BE2C (cell line): ENCODE measurements at regions not wholly inside any gene's neighbourhood (a gene's known extent, or its start where the extent isn't known, plus 50 kb on each side); places are given as distances from the start of the nearest gene placed in this dataset.
"Not testable (repeated sequence)": the region's sequence is repeated elsewhere in the genome, so short reads cannot be mapped to it uniquely, and the experiment has no call there.

Source experiments
- DNase-seq: peaks from one replicate; pipeline ENCODE4 v3.0.0-alpha.2; 2020
- H3K27me3 ChIP-seq: fragments of 250-450 bp; sonication (Bioruptor Pico); 2 replicates; pipeline ENCODE4 v1.5.1; 2020; ENCODE audit warnings: mild to moderate bottlenecking
- H3K36me3 ChIP-seq: fragments of 250-450 bp; sonication (Bioruptor Pico); 2 replicates; pipeline ENCODE4 v1.5.1; 2020; ENCODE audit warnings: mild to moderate bottlenecking
- H3K4me1 ChIP-seq: fragments of 250-450 bp; sonication (Bioruptor Pico); 2 replicates; pipeline ENCODE4 v1.5.1; 2020
- H3K4me3 ChIP-seq: 2 replicates; pipeline ENCODE4 v1.5.1; 2011; ENCODE audit warnings: low read depth, low read length
- H3K9me3 ChIP-seq: fragments of 250-450 bp; sonication (Bioruptor Pico); 2 replicates; pipeline ENCODE4 v1.5.1; 2020
- TF ChIP-seq, protein P1 (sequence below): IDR thresholded peaks from 2 replicates; pipeline ENCODE4 v1.5.1; 2012; ENCODE audit warnings: mild to moderate bottlenecking, low read depth, low read length

DNA sequence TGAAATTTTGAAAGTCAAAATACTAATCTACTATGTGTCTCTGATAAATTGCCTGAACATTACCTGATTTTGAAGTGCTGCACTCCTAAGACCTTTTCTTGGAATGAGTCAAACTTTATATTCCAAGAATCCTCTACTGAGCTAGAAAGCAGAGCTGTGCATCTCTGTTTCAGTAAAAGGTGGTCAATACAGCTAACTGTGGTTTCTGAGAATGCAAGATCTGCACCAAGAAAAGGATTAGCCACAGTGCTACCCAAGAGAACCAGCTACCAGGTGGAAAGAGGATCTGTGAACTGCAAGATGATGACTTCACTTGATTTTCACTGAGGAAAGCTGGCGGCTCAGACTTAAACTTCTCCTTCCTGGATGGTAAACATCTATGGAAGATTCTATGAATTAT, 289.3 kb downstream of the LIPI start:
- H3K4me1 ChIP-seq, H3K27me3 ChIP-seq, DNase-seq, H3K36me3 ChIP-seq, H3K4me3 ChIP-seq, H3K9me3 ChIP-seq: not testable (repeated sequence)

DNA sequence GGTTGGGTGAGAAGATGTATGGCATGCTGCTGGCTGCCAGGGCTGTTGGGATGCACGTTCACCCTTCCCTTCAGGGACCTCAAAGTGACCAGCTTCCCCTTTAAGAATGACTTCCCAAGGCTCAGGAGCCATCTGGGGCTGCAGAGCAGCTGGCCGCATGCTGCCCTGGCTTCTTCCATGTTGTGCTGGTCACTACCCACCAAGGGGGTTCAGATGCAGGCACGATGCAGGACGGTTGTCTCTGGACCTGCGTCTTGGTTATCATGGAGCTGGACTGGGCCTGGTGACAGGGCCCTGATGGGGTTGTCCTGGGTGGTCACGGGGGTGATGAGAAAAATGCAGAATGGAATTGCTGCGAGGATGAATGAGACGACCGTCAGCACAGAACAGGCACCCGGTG, 297.8 kb downstream of the POTED start:
- H3K4me1 ChIP-seq, H3K9me3 ChIP-seq, DNase-seq, H3K4me3 ChIP-seq, H3K36me3 ChIP-seq, H3K27me3 ChIP-seq: not testable (repeated sequence)

DNA sequence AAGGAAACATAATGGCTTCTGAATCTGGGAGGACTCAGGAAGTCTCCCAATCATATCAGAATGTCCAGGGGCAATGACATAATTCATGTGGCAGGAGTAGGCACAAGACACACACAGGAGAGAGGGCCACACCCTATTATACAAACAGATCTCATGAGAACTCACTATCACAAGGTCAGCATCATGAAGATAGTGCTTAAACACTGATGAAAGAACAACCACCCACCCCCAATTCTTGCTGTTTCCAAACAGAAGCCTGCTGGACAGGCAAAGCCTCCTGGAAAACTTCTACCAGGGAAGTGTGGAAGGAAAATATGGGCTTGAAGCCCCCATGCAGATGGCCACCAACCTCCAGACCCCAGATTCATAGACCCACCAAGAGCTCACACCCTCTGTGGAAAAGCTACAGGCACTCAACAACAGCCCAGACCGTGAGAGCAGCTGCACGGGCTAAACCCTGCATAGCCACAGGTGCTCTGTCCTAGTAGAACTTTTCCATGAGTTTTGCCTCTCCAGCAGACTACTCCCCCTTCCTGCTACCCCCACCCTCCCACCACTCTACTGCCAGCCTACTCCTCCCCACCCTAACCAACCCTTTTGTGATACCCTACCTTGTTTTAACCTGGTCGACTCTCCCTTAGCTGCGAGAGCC, 287.1 kb downstream of the POTED start:
- not testable (repeated sequence) for H3K4me1 ChIP-seq, H3K36me3 ChIP-seq, H3K27me3 ChIP-seq, H3K9me3 ChIP-seq, H3K4me3 ChIP-seq, DNase-seq

DNA sequence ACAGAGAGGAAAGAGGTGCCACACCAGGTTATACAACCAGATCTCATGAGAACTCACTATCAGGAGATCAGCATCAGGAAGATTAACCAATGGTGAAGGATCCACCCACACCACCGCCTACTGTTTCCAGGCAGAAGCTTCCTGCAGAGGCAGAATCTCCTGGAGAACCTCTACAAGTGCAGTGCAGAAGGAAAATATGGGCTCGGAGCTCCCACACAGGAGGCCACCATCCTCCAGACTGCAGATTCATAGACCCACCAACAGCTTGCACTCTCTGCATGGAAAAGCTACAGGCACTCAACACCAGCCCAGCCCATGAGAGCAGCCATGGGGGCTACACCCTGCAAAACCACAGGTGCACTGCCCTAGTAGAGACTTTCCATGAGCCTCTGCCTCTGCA, 284.0 kb downstream of the POTED start:
- not testable (repeated sequence) for H3K27me3 ChIP-seq, DNase-seq, H3K9me3 ChIP-seq, H3K4me3 ChIP-seq, H3K36me3 ChIP-seq, H3K4me1 ChIP-seq

DNA sequence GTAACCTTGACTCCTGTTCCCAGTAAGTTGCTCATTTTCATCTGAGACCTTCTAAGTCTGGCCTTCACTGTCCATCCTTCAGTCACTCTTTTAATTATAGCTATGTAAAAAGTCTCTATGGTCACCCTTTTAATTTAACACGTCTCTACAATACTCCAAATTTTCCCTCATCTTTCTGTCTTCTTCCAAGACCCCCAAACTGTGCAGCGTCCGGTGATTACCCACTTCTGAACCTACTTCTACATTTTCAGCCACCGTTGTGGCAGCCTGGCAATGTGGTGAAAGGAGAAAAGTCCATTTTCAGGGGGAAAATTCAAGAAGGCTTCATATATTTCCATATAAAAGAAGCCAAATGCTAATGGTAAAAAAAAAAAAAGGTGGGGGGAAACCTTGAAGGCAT, 283.4 kb downstream of the POTED start:
- H3K9me3 ChIP-seq, H3K36me3 ChIP-seq, H3K4me1 ChIP-seq, H3K27me3 ChIP-seq, H3K4me3 ChIP-seq, DNase-seq: not testable (repeated sequence)

DNA sequence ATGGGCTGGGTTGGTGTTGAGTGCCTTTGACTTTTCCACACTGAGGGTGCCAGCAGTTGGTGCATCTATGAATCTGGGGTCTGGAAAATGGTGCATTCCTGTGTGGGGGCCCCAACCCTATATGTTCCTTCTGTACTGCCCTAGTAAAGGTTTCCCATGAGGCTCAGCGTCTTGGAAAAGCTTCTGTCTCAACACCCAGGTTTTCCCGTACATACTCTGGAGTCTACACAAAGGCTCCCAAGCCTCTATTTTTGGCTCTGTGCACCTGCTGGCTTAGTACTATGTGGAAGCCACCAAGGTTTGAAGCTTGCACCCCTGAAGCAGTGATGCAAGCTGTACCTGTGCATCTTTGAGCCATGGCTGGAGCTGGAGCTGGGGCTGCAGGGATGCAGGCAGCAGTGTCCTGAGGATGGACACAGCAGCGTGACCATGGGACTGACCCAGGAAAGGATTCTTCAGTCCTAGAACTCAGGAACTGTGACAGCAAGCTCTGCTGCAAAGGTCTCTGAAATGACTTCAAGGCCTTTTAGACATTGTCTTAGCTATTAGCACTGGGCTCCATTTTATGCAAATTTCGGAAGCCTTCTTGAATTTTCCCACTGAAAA, 282.7 kb downstream of the POTED start:
- H3K27me3 ChIP-seq, H3K36me3 ChIP-seq, DNase-seq, H3K4me1 ChIP-seq, H3K4me3 ChIP-seq, H3K9me3 ChIP-seq: not testable (repeated sequence)

DNA sequence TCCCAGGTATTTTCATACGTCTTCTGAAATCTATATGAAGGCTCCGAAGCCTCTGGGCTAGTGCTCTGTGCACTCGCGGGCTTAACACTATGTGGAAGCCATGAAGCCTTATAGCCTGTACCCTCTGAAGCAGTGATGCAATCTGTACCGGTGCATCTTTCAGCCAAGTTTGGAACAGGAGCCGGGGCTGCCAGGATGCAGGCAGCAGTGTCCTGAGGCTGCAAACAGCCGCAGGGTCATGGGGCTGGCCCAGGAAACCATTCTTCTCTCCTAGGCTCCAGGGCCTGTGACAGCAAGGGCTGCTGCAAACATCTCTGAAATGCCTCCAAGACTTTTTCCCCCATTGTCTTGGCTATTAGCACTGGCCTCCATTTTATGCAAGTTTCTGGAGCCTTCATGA, 279.6 kb downstream of the POTED start:
- not testable (repeated sequence) for H3K4me3 ChIP-seq, H3K4me1 ChIP-seq, H3K27me3 ChIP-seq, H3K9me3 ChIP-seq, DNase-seq, H3K36me3 ChIP-seq

DNA sequence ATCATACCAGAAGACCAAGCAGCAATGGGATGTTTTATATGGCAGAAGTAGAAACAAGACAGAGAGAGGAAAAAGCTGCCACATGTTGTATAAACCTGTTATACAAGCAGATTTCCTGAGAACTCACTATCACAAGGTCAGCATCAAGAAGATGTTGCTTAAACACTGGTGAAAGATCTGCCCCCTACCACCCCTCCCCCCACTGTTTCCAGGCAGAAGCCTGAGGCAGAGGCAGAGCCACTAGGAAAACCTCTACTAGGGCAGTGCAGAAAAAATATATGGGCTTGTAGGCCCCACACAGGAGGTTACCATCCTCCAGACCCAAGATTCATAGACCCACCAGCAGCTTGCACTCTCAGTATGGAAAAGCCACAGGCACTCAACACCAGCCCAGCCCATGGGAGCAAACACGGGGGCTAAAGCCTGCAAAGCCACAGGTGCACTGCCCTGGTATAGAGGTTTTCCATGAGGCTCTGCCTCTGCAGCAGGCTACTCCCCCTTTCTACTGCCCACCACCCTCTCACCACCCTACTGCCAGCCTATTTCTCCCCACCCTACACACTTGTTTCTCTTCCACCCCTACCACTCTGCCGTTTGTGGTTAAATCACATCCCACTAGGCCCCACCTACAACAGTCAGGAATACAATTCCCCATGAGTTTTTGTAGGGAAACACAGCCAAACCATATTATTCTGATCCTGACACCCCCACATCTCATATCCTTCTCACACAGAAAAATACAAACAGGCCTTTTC, 274.2 kb downstream of the POTED start:
- H3K27me3 ChIP-seq, H3K4me3 ChIP-seq, H3K4me1 ChIP-seq, H3K36me3 ChIP-seq, DNase-seq, H3K9me3 ChIP-seq: not testable (repeated sequence)

DNA sequence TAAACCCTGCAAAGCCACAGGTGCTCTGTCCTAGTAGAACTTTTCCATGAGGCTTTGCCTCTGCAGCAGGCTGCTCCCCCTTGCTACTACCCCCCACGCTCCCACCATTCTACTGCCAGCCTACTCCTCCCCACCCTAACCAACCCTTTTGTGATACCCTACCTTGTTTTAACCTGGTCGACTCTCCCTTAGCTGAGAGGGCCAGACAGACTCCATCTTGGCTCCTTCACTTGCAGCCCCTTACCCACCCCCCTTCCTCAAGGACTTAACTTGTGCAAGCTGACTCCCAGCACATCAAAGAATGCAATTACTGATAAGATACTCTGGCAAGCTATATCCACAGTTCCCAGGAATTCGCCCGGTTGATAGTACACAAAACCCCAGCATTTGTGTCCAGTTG, 267.9 kb downstream of the POTED start:
- H3K4me3 ChIP-seq, H3K4me1 ChIP-seq, H3K27me3 ChIP-seq, H3K36me3 ChIP-seq, H3K9me3 ChIP-seq, DNase-seq: not testable (repeated sequence)

DNA sequence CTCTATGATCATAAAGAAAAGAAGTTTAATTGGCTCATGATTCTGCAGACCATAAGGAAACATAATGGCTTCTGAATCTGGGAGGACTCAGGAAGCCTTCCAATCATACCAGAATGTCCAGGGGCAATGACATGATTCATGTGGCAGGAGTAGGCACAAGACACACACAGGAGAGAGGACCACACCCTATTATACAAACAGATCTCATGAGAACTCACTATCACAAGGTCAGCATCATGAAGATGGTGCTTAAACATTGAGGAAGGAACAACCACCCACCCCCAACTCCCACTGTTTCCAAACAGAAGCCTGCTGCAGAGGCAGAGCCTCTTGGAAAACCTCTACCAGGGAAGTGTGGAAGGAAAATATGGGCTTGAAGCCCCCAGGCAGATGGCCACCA, 267.4 kb downstream of the POTED start:
- not testable (repeated sequence) for H3K36me3 ChIP-seq, H3K9me3 ChIP-seq, H3K4me1 ChIP-seq, H3K4me3 ChIP-seq, H3K27me3 ChIP-seq, DNase-seq

DNA sequence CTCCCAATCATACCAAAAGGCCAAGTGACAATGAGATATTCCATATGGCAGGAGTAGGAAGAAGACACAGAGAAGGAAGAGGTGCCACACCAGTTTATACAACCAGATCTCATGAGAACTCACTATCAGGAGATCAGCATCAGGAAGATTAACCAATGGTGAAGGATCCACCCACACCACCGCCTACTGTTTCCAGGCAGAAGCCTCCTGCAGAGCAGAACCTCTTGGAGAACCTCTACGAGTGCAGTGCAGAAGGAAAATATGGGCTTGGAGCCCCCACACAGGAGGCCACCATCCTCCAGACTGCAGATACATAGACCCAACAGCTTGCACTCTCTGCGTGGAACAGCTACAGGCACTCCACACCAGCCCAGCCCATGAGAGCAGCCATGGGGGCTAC, 264.4 kb downstream of the POTED start:
- DNase-seq, H3K36me3 ChIP-seq, H3K4me3 ChIP-seq, H3K4me1 ChIP-seq, H3K27me3 ChIP-seq, H3K9me3 ChIP-seq: not testable (repeated sequence)

DNA sequence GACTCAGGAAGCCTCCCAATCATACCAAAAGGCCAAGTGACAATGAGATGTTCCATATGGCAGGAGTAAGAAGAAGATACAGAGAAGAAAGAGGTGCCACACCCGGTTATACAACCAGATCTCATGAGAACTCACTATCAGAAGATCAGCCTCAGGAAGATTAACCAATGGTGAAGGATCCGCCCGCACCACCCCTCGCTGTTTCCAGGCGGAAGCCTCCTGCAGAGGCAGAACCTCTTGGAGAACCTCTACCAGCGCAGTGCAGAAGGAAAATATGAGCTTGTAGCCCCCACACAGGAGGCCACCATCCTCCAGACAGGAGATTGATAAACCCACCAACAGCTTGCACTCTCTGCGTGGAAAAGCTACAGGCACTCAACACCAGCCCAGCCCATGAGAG, 245.1 kb downstream of the POTED start:
- Histone ChIP-seq H3K4me3 (no peak overlapping the region), H3K9me3 (no peaks in the 10 kb centered on the region; the same call in 1 of the 2 replicates), H3K27me3 (no peaks in the 10 kb centered on the region), H3K36me3 (no peaks in the 10 kb centered on the region), H3K4me1 (no peaks in the 10 kb centered on the region)
- TF ChIP-seq, protein P1, sequence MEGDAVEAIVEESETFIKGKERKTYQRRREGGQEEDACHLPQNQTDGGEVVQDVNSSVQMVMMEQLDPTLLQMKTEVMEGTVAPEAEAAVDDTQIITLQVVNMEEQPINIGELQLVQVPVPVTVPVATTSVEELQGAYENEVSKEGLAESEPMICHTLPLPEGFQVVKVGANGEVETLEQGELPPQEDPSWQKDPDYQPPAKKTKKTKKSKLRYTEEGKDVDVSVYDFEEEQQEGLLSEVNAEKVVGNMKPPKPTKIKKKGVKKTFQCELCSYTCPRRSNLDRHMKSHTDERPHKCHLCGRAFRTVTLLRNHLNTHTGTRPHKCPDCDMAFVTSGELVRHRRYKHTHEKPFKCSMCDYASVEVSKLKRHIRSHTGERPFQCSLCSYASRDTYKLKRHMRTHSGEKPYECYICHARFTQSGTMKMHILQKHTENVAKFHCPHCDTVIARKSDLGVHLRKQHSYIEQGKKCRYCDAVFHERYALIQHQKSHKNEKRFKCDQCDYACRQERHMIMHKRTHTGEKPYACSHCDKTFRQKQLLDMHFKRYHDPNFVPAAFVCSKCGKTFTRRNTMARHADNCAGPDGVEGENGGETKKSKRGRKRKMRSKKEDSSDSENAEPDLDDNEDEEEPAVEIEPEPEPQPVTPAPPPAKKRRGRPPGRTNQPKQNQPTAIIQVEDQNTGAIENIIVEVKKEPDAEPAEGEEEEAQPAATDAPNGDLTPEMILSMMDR = no peak
- no peak for DNase-seq

DNA sequence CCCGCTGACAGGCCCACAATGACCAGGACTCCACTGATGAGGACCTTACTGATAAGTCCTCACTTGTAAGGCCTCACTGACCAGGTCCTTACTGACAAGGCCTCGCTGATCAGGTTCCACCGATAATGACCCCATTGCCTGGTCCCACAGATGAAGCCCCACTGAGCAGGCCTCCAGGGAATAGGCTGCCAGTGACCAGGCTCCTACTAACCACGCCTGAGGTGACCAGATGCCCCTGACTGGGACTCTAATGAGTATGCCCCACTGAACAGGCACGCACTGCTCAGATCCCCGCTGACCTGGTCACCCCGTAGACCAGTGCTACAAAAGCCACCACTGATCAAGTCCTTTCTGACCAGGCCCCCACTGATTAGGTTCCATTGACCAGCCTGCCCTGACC, 241.2 kb downstream of the POTED start:
- not testable (repeated sequence) for H3K4me3 ChIP-seq, H3K27me3 ChIP-seq, H3K9me3 ChIP-seq, H3K4me1 ChIP-seq, DNase-seq, H3K36me3 ChIP-seq

DNA sequence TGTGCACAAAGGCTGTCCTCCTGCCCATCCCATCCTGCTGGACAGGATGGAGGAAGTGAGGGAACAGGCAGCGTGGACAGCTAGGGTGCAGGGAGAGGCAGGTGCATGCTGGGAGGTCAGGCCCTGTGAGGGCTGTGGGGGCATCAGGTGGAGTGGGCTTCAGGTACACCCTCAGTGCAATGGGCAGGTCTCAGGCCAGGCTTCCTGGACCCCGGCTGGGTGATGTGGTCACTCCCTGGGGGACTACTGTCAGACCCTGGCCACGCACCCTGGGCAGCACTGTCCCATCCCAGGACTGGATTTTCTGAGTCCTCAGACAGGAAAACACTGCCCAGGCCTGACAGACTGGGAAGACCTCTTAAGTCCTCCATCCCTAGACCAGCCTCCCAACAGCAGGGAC, 239.9 kb downstream of the POTED start:
- H3K4me3 ChIP-seq, H3K4me1 ChIP-seq, DNase-seq, H3K27me3 ChIP-seq, H3K36me3 ChIP-seq, H3K9me3 ChIP-seq: not testable (repeated sequence)

DNA sequence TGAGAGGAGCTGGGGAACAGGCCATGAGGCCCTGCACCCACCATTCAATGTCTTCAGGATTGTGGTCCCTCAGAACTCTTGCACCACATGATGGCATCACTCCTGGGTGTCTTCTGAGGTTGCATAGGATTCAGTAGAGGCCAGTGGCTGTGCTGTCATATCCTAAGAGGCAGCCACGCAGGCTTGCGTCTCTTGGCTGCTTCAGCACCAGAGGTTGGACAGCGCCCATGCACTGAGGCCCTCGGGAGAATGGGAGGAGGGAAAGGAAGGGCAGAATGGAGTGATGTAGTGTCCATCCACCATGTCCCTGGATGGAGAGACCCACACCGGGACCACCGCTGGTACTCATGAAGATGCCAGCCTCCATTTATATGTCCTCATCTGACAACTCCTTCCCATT, 237.1 kb downstream of the POTED start:
- H3K4me3 ChIP-seq, H3K36me3 ChIP-seq, H3K27me3 ChIP-seq, DNase-seq, H3K4me1 ChIP-seq, H3K9me3 ChIP-seq: not testable (repeated sequence)
